Central memory CD8-positive, alpha-beta T cell (primary cell): ENCODE measurements at regions not wholly inside any gene's neighbourhood (a gene's known extent, or its start where the extent isn't known, plus 50 kb on each side); places are given as distances from the start of the nearest gene placed in this dataset.

Experiments
- ATAC-seq: fragments of 150-1000 bp; cut with Tn5 transposase; replicated peaks from 2 replicates; pipeline ENCODE4 v1.10.0; 2022; ENCODE audit warnings: mild to moderate bottlenecking, moderate FRiP score, moderate number of reproducible peaks; ENCODE audit not compliant: poor library complexity, severe bottlenecking; ENCODE audit errors: extremely low read depth
- DNase-seq, 2 donors: peaks; one replicate each; pipeline ENCODE4 v3.0.0; 2021; ENCODE audit warnings: low spot score in 2 of 2
- H3K27ac Mint-ChIP-seq: one replicate; pipeline ENCODE4 v1.8.0; 2022; ENCODE audit warnings: low read depth, mild to moderate bottlenecking, moderate library complexity, mixed read lengths
- H3K27me3 Mint-ChIP-seq: one replicate; pipeline ENCODE4 v1.8.0; 2022; ENCODE audit warnings: mixed read lengths
- H3K36me3 Mint-ChIP-seq: one replicate; pipeline ENCODE4 v1.8.0; 2022; ENCODE audit warnings: mild to moderate bottlenecking, moderate library complexity, mixed read lengths; ENCODE audit not compliant: insufficient read depth
- H3K4me1 Mint-ChIP-seq: one replicate; pipeline ENCODE4 v1.8.0; 2022; ENCODE audit warnings: mixed read lengths
- H3K4me3 Mint-ChIP-seq: one replicate; pipeline ENCODE4 v1.8.0; 2022; ENCODE audit warnings: mild to moderate bottlenecking, moderate library complexity, mixed read lengths
- H3K9me3 Mint-ChIP-seq: one replicate; pipeline ENCODE4 v1.8.0; 2022; ENCODE audit warnings: mixed read lengths

DNA sequence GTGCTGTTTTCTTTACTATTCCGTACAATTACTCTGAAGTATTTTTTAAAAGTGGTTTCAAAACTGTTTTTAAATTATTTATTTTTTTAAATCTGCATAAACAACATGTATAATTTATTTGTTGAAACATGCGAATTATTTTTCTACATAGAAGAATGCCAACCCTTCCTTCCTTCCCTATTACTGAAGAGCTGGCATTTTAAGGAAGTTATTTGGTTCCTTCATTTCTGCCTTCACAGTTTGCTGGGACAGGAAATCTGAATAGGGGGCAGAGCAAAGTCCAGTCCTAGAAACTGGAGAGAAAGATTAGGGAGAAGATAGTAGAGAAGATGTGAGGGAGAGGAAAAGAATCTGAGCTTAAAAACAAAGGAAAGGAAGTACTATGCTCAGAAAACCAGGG, 146.7 kb upstream of the ACVR2A start:
- H3K9me3 Mint-ChIP-seq = peaks cover 11% of the 10 kb centered on the region
- H3K4me3 Mint-ChIP-seq = no peak overlapping the region
- no peaks in the 10 kb centered on the region for H3K27me3 Mint-ChIP-seq
- ATAC-seq (no peak), DNase-seq (no peak)
- H3K27ac Mint-ChIP-seq = no peak overlapping the region
- H3K4me1 Mint-ChIP-seq = no peaks in the 10 kb centered on the region
- no peaks in the 10 kb centered on the region for H3K36me3 Mint-ChIP-seq

DNA sequence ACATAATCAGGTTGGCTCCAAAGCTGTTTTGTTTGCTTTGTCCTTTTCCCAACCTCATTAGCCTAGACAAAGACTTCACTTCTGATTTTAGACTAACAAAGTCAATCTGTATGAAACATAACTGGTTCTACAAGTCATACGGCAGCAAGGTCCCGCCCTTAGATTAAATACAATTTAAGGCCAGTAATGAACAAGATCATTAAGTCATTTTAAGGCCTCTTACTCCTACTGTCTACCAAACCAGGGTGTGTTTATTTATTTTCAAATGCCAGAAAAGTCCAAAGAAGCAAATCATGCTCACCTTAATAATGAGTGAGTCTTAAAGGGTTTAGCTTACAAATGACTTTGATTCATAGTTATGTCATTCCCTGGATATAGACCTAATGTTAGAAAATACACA, 148.4 kb upstream of the ACVR2A start:
- H3K27ac Mint-ChIP-seq = no peak overlapping the region
- DNase-seq = no peak
- H3K4me1 Mint-ChIP-seq = no peaks in the 10 kb centered on the region
- ATAC-seq = no peak
- no peak overlapping the region for H3K4me3 Mint-ChIP-seq
- no peaks in the 10 kb centered on the region for H3K27me3 Mint-ChIP-seq
- no peaks in the 10 kb centered on the region for H3K36me3 Mint-ChIP-seq
- peaks cover 8% of the 10 kb centered on the region for H3K9me3 Mint-ChIP-seq

- Mint-ChIP-seq H3K36me3 (no peaks in the 10 kb centered on the region), H3K27ac (no peak overlapping the region), H3K27me3 (no peaks in the 10 kb centered on the region), H3K4me3 (no peak overlapping the region), H3K4me1 (no peaks in the 10 kb centered on the region), H3K9me3 (no peaks in the 10 kb centered on the region)
- ATAC-seq = no peak
- no peak for DNase-seq
Observed at GRCh38 chr2:147689220-147689909, 155.5 kb upstream of the ACVR2A start.

GRCh38 chr2:147688242-147688641, 156.6 kb upstream of the ACVR2A start:
- Mint-ChIP-seq H3K4me3 (no peak overlapping the region), H3K9me3 (no peaks in the 10 kb centered on the region), H3K27me3 (no peaks in the 10 kb centered on the region), H3K36me3 (no peaks in the 10 kb centered on the region), H3K4me1 (no peaks in the 10 kb centered on the region), H3K27ac (no peak overlapping the region)
- DNase-seq (no peak), ATAC-seq (no peak)

DNA sequence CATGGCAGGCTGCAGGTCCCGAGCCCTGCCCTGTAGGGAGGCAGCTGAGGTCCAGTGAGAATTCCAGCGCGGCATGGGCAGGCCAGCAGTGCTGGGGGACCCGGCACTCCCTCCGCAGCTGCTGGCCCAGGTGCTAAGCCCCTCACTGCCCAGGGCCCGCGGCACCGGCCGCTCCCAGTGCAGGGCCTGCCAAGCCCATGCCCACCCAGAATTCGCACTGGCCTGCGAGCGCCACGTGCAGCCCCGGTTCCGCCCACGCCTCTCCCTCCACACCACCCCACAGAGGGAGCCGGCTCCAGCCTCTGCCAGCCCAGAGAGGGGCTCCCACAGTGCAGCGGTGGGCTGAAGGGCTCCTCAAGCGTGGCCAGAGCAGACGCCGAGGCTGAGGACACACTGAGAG, 158.5 kb upstream of the ACVR2A start:
- no peaks in the 10 kb centered on the region for H3K9me3 Mint-ChIP-seq
- no peaks in the 10 kb centered on the region for H3K27me3 Mint-ChIP-seq
- no peak for DNase-seq
- H3K36me3 Mint-ChIP-seq = no peaks in the 10 kb centered on the region
- H3K4me1 Mint-ChIP-seq = no peaks in the 10 kb centered on the region
- ATAC-seq = no peak
- no peak overlapping the region for H3K27ac Mint-ChIP-seq
- no peak overlapping the region for H3K4me3 Mint-ChIP-seq

- Mint-ChIP-seq H3K9me3 (no peaks in the 10 kb centered on the region), H3K36me3 (no peaks in the 10 kb centered on the region), H3K4me1 (no peaks in the 10 kb centered on the region), H3K27ac (no peak overlapping the region), H3K27me3 (no peaks in the 10 kb centered on the region), H3K4me3 (no peak overlapping the region)
- ATAC-seq (no peak), DNase-seq (no peak)
Observed at GRCh38 chr2:147684903-147685302, 159.9 kb upstream of the ACVR2A start.

DNA sequence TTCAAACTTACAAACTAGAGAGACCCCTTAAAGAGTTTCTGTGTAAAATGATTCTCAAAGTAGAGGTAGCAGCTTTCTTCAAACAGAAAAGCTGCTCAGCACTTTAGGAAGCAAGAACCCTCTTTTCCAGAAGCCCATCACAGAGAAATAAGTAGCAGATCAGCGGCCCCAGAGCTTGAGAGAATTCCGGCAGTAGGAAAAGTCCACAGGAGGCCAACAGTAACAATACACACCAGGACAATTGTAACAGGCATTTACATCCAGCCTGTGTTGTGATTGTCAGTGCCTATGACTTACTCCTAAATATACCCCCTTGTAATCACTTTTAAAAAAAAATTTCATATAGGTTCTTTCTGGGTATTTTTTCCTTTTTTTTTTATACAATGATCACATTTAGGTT, 161.4 kb upstream of the ACVR2A start:
- H3K27ac Mint-ChIP-seq = no peak overlapping the region
- no peaks in the 10 kb centered on the region for H3K36me3 Mint-ChIP-seq
- no peak for ATAC-seq
- no peaks in the 10 kb centered on the region for H3K27me3 Mint-ChIP-seq
- no peak for DNase-seq
- H3K9me3 Mint-ChIP-seq = no peaks in the 10 kb centered on the region
- no peaks in the 10 kb centered on the region for H3K4me1 Mint-ChIP-seq
- H3K4me3 Mint-ChIP-seq = no peak overlapping the region

DNA sequence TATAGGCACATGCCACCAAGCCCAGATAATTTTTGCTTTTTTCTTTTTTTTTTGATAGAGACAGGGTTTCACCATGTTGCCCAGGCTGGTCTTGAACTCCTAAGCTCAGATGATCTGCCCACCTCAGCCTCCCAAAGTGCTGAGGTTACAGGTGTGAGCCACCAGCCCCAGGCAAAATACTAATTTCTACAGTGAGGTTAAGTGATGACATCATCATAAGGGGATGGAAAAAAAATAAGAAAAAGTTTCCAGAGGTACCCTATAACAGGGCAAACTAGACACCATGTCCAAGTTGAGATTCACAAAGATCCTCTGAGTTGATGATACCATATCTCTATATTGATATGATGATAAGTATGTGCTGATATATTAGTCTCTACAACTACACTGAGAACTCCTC, 163.7 kb upstream of the ACVR2A start:
- Mint-ChIP-seq H3K27me3 (no peaks in the 10 kb centered on the region), H3K4me1 (no peaks in the 10 kb centered on the region), H3K27ac (no peak overlapping the region), H3K36me3 (no peaks in the 10 kb centered on the region), H3K9me3 (no peaks in the 10 kb centered on the region), H3K4me3 (no peak overlapping the region)
- ATAC-seq = no peak
- no peak for DNase-seq

DNA sequence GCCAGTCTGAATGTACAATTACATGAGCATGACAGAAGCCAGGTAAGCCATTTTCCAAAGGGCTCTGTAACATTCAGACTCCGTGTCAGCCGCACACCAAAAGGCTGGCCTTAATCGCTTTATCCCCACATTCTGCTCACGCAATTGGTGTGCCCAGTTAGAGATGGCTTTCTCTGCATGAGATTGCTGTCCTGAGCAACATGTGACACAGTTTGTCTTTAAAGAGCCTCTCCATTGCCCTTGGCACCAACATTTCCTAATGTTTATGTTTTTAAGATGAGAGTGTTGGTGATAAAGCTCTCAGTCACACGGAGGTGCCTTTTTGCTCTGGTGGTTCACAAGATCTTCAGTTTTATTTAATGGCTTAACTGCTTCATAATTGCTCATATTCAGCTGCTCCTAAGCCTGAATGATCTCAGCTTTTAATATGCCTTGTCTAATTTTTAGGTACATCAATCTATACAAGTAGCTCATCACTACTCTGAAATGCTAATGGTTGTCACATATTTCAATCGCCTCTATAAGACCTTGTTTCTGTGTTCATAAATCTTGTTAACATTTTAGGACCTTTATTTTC, 164.8 kb upstream of the ACVR2A start:
- Mint-ChIP-seq H3K9me3 (no peaks in the 10 kb centered on the region), H3K36me3 (no peaks in the 10 kb centered on the region), H3K27me3 (no peaks in the 10 kb centered on the region), H3K27ac (no peak overlapping the region), H3K4me3 (no peak overlapping the region), H3K4me1 (no peaks in the 10 kb centered on the region)
- DNase-seq = no peak
- no peak for ATAC-seq

GRCh38 chr2:147679191-147679954, 165.5 kb upstream of the ACVR2A start:
- H3K4me3 Mint-ChIP-seq = no peak overlapping the region
- no peaks in the 10 kb centered on the region for H3K9me3 Mint-ChIP-seq
- no peaks in the 10 kb centered on the region for H3K36me3 Mint-ChIP-seq

GRCh38 chr2:147665105-147665504, 179.7 kb upstream of the ACVR2A start:
- no peak overlapping the region for H3K27ac Mint-ChIP-seq
- no peaks in the 10 kb centered on the region for H3K9me3 Mint-ChIP-seq
- H3K4me1 Mint-ChIP-seq = peaks cover 14% of the 10 kb centered on the region
- H3K4me3 Mint-ChIP-seq = no peak overlapping the region
- DNase-seq = no peak
- no peaks in the 10 kb centered on the region for H3K27me3 Mint-ChIP-seq
- no peaks in the 10 kb centered on the region for H3K36me3 Mint-ChIP-seq
- no peak for ATAC-seq

More at GRCh38 chr2:147679191-147679954, 165.5 kb upstream of the ACVR2A start:
- ATAC-seq (no peak), DNase-seq (no peak)
- no peaks in the 10 kb centered on the region for H3K27me3 Mint-ChIP-seq
- H3K4me1 Mint-ChIP-seq = no peaks in the 10 kb centered on the region
- no peak overlapping the region for H3K27ac Mint-ChIP-seq

- Mint-ChIP-seq H3K4me3 (peak overlapping the region; percentile 46), H3K27ac (peak overlapping the region; percentile 7), H3K27me3 (no peaks in the 10 kb centered on the region)
Observed at GRCh38 chr2:147663962-147664361, 180.9 kb upstream of the ACVR2A start.

More at GRCh38 chr2:147663962-147664361, 180.9 kb upstream of the ACVR2A start:
- H3K4me1 Mint-ChIP-seq = peaks cover 14% of the 10 kb centered on the region
- ATAC-seq = peak; percentile 13
- DNase-seq = no peak
- no peaks in the 10 kb centered on the region for H3K36me3 Mint-ChIP-seq
- no peaks in the 10 kb centered on the region for H3K9me3 Mint-ChIP-seq
